ENCODE measurements at regions not wholly inside any gene's neighbourhood (a gene's known extent, or its start where the extent isn't known, plus 50 kb on each side); places are given as distances from the start of the nearest gene placed in this dataset.

DNA sequence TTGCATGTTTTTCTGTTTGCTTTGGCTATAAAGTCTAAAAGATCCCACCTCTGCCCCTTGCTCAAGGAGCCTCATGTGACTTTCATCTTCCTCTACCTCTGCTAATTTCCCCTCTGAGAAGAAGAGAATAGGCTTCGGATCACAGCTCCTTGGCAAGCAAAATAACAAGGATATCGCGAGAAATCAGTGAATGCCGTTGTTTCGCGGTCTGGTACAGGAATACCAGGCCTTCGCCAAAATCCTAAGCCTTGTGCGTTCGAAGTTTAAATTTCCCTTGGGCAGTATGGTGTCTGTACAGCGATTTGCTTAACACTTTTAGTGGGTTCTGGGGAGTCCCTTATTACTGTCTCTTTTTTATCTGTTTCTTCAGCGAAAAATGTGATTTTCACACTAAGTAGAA lies 142.3 kb downstream of the IRF8 start:
- BruUV-seq (replicated peaks): no TSS peak
- CTCF ChIA-PET: interaction anchor here (1.3 kb wide), 1 partner anchor 476 kb away, joined by 3 read pairs; no protein-coding TSS in a partner anchor
- H3K27ac ChIP-seq (ENCODE audit: insufficient read depth, low read depth, low read length): no peak overlapping the region
- TF ChIP-seq, protein P1, sequence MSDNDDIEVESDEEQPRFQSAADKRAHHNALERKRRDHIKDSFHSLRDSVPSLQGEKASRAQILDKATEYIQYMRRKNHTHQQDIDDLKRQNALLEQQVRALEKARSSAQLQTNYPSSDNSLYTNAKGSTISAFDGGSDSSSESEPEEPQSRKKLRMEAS (IDR thresholded peaks at IDR 0.05; ENCODE audit: insufficient read depth, insufficient read length): no peak
- no peak for TF ChIP-seq GATA2 (IDR thresholded peaks at IDR 0.05; ENCODE audit: insufficient read depth, insufficient read length, low read depth, low read length)
- TF ChIP-seq POLR2AphosphoS5 (IDR thresholded peaks at IDR 0.05; ENCODE audit: insufficient read depth, low read depth, low read length): no peak
- TF ChIP-seq FOS (IDR thresholded peaks at IDR 0.05; ENCODE audit: borderline replicate concordance, insufficient read depth, low read length): no peak
- no peak for TF ChIP-seq MYC (IDR thresholded peaks at IDR 0.05; ENCODE audit: low read depth, low read length)
- TF ChIP-seq JUN (IDR thresholded peaks at IDR 0.05; ENCODE audit: borderline replicate concordance, insufficient read depth, insufficient read length, low read depth): no peak
- TF ChIP-seq EZH2 (IDR thresholded peaks at IDR 0.05; ENCODE audit: borderline replicate concordance, low read depth, low read length, severe bottlenecking): no peak
- TF ChIP-seq, protein P2, sequence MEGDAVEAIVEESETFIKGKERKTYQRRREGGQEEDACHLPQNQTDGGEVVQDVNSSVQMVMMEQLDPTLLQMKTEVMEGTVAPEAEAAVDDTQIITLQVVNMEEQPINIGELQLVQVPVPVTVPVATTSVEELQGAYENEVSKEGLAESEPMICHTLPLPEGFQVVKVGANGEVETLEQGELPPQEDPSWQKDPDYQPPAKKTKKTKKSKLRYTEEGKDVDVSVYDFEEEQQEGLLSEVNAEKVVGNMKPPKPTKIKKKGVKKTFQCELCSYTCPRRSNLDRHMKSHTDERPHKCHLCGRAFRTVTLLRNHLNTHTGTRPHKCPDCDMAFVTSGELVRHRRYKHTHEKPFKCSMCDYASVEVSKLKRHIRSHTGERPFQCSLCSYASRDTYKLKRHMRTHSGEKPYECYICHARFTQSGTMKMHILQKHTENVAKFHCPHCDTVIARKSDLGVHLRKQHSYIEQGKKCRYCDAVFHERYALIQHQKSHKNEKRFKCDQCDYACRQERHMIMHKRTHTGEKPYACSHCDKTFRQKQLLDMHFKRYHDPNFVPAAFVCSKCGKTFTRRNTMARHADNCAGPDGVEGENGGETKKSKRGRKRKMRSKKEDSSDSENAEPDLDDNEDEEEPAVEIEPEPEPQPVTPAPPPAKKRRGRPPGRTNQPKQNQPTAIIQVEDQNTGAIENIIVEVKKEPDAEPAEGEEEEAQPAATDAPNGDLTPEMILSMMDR (IDR thresholded peaks at IDR 0.05; ENCODE audit: extremely low read depth in 1 of 2, insufficient read depth in 1 of 2, low read depth in 1 of 2, low read length in 2 of 2): no peak
- TF ChIP-seq POLR2A (IDR thresholded peaks at IDR 0.05; ENCODE audit: low read depth, low read length): no peak
- POLR2A ChIA-PET: no interaction called here
- H3K36me3 ChIP-seq (ENCODE audit: control insufficient read depth in 2 of 2, extremely low read depth in 1 of 2, insufficient read depth in 2 of 2, low read length in 2 of 2): no peaks in the 10 kb centered on the region
- no peaks in the 10 kb centered on the region for H4K20me1 ChIP-seq (replicated peaks; ENCODE audit: control insufficient read depth, extremely low read depth, insufficient read depth, low read length)
- intact Hi-C loops (cut with micrococcal nuclease) (no loop called here), dilution Hi-C loops (cut with MboI; ENCODE audit: extremely low pct_ligation_motif_present, low sequenced_read_pairs) (no loop called here)
- H3K9me3 ChIP-seq (replicated peaks; ENCODE audit: control insufficient read depth, insufficient read depth, low read length): no peaks in the 10 kb centered on the region
- no peaks in the 10 kb centered on the region for H3K79me2 ChIP-seq (ENCODE audit: control insufficient read depth, insufficient read depth, low read length)
- H3K9me1 ChIP-seq (replicated peaks; ENCODE audit: control insufficient read depth, extremely low read depth, insufficient read depth, low read length): no peaks in the 10 kb centered on the region
- FAIRE-seq: no peak
- H2AFZ ChIP-seq (ENCODE audit: low read depth, low read length): no peak overlapping the region
- H3K9ac ChIP-seq (replicated peaks; ENCODE audit: extremely low read depth, insufficient read depth, low read length): no peak overlapping the region
- no peak overlapping the region for H3K4me2 ChIP-seq (ENCODE audit: insufficient read depth, low read length)
- DNase-seq (ENCODE audit: low read depth, low spot score): no peak
- H3K4me3 ChIP-seq (replicated peaks in 1 of 3; ENCODE audit: insufficient read depth in 1 of 3, low read depth in 1 of 3, low read length in 3 of 3): no peak overlapping the region
- no peaks in the 10 kb centered on the region for H3K4me1 ChIP-seq (ENCODE audit: control insufficient read depth, extremely low read depth, insufficient read depth, low read length)
- H3K27me3 ChIP-seq (ENCODE audit: control insufficient read depth in 2 of 2, insufficient read depth in 2 of 2, low read length in 2 of 2): peaks cover 4% of the 10 kb centered on the region in 2 experiments

All from endothelial cell of umbilical vein (primary cell).